ENCODE measurements at regions not wholly inside any gene's neighbourhood (a gene's known extent, or its start where the extent isn't known, plus 50 kb on each side); places are given as distances from the start of the nearest gene placed in this dataset.
"Not testable (repeated sequence)": the region's sequence is repeated elsewhere in the genome, so short reads cannot be mapped to it uniquely, and the experiment has no call there.

- Mint-ChIP-seq H3K36me3 (ENCODE audit: low read depth) (no peaks in the 10 kb centered on the region), H3K4me3 (no peak overlapping the region), H3K9me3 (peaks cover 7% of the 10 kb centered on the region), H3K4me1 (no peaks in the 10 kb centered on the region), H3K27ac (no peak overlapping the region), H3K27me3 (no peaks in the 10 kb centered on the region)
- DNase-seq = no peak
- POLR2A ChIA-PET = no interaction called here
- ATAC-seq (ENCODE audit: low read depth) = no peak
- CTCF ChIA-PET = no interaction called here
- intact Hi-C loops (cut with micrococcal nuclease) = no loop called here
- TF ChIP-seq CTCF (IDR thresholded peaks at IDR 0.05) = no peak
Measured at GRCh38 chr1:104331763-104332162, 582.1 kb downstream of the AMY1C start.

GRCh38 chr1:104337927-104338326 lies 588.2 kb downstream of the AMY1C start:
- ATAC-seq (ENCODE audit: low read depth); CTCF ChIA-PET; intact Hi-C loops (cut with micrococcal nuclease): not testable (repeated sequence)

GRCh38 chr1:104341944-104342343 lies 592.2 kb downstream of the AMY1C start:
- Mint-ChIP-seq H3K36me3 (ENCODE audit: low read depth) (no peaks in the 10 kb centered on the region), H3K9me3 (peaks cover 20% of the 10 kb centered on the region), H3K4me1 (no peaks in the 10 kb centered on the region), H3K4me3 (no peak overlapping the region), H3K27ac (no peak overlapping the region), H3K27me3 (no peaks in the 10 kb centered on the region)
- intact Hi-C loops (cut with micrococcal nuclease) = no loop called here
- no peak for TF ChIP-seq CTCF (IDR thresholded peaks at IDR 0.05)
- DNase-seq = no peak
- ChIA-PET POLR2A (no interaction called here), CTCF (no interaction called here)
- no peak for ATAC-seq (ENCODE audit: low read depth)

More at GRCh38 chr1:104337927-104338326, 588.2 kb downstream of the AMY1C start:
- H3K27me3 Mint-ChIP-seq; DNase-seq; POLR2A ChIA-PET; H3K4me3 Mint-ChIP-seq; H3K4me1 Mint-ChIP-seq; H3K36me3 Mint-ChIP-seq (ENCODE audit: low read depth); H3K27ac Mint-ChIP-seq: not testable (repeated sequence)
- peaks cover 12% of the 10 kb centered on the region for H3K9me3 Mint-ChIP-seq

GRCh38 chr1:104348277-104348676 lies 598.6 kb downstream of the AMY1C start:
- no peak overlapping the region for H3K27ac Mint-ChIP-seq
- no peak for TF ChIP-seq CTCF (IDR thresholded peaks at IDR 0.05)
- H3K27me3 Mint-ChIP-seq = no peaks in the 10 kb centered on the region
- H3K4me1 Mint-ChIP-seq = no peaks in the 10 kb centered on the region
- DNase-seq = no peak
- no peaks in the 10 kb centered on the region for H3K36me3 Mint-ChIP-seq (ENCODE audit: low read depth)
- peaks cover 9% of the 10 kb centered on the region for H3K9me3 Mint-ChIP-seq
- no peak overlapping the region for H3K4me3 Mint-ChIP-seq
- ATAC-seq (ENCODE audit: low read depth) = no peak
- ChIA-PET POLR2A (no interaction called here), CTCF (no interaction called here)
- intact Hi-C loops (cut with micrococcal nuclease) = no loop called here

GRCh38 chr1:104353580-104353979 lies 603.9 kb downstream of the AMY1C start:
- no peak for ATAC-seq (ENCODE audit: low read depth)
- H3K4me1 Mint-ChIP-seq = no peaks in the 10 kb centered on the region
- no peak overlapping the region for H3K27ac Mint-ChIP-seq
- no peaks in the 10 kb centered on the region for H3K36me3 Mint-ChIP-seq (ENCODE audit: low read depth)
- no peak for DNase-seq
- POLR2A ChIA-PET = no interaction called here
- no peaks in the 10 kb centered on the region for H3K9me3 Mint-ChIP-seq
- TF ChIP-seq CTCF (IDR thresholded peaks at IDR 0.05) = no peak
- H3K4me3 Mint-ChIP-seq = no peak overlapping the region
- CTCF ChIA-PET = no interaction called here
- intact Hi-C loops (cut with micrococcal nuclease) = no loop called here
- H3K27me3 Mint-ChIP-seq = no peaks in the 10 kb centered on the region

- Mint-ChIP-seq H3K4me3 (no peak overlapping the region), H3K27ac (no peak overlapping the region), H3K4me1 (no peaks in the 10 kb centered on the region), H3K9me3 (no peaks in the 10 kb centered on the region), H3K36me3 (ENCODE audit: low read depth) (no peaks in the 10 kb centered on the region), H3K27me3 (no peaks in the 10 kb centered on the region)
- DNase-seq (no peak), ATAC-seq (ENCODE audit: low read depth) (no peak)
- ChIA-PET POLR2A (no interaction called here), CTCF (no interaction called here)
- TF ChIP-seq CTCF (IDR thresholded peaks at IDR 0.05) = no peak
- intact Hi-C loops (cut with micrococcal nuclease) = no loop called here
Measured at GRCh38 chr1:104358086-104358485, 608.4 kb downstream of the AMY1C start.

All from activated B cell treated with CpG ODN at 0.5 μM for 24 hours (primary cell).